Lung (tissue), 11 donors: ENCODE measurements at regions not wholly inside any gene's neighbourhood (a gene's known extent, or its start where the extent isn't known, plus 50 kb on each side); places are given as distances from the start of the nearest gene placed in this dataset.

ENCODE experiments used
- ATAC-seq: fragments of 200-7000 bp; cut with Tn5 transposase; one replicate; pipeline ENCODE4 v1.9.1; 2020; ENCODE audit warnings: moderate number of reproducible peaks; ENCODE audit not compliant: insufficient read depth, low FRiP score
- DNase-seq, 3 donors: peaks; one replicate each; pipeline ENCODE4 v3.0.0-alpha.2; 2013 to 2017
- H3K27ac ChIP-seq, 2 donors: one replicate each; pipeline ENCODE4 v1.5.1; 2013; ENCODE audit warnings: mild to moderate bottlenecking in 2 of 2, moderate library complexity in 2 of 2, control low read depth in 1 of 2, inconsistent platforms in 1 of 2, low read depth in 1 of 2, low read length in 1 of 2
- H3K27me3 ChIP-seq, 3 donors: one replicate each; pipeline ENCODE4 v1.5.1; 2013; ENCODE audit warnings: low read length in 2 of 3; ENCODE audit not compliant: control insufficient read depth in 3 of 3, insufficient read depth in 3 of 3
- H3K36me3 ChIP-seq, 4 donors: one replicate each; pipeline ENCODE4 v1.5.1; 2013; ENCODE audit warnings: low read length in 4 of 4, mild to moderate bottlenecking in 1 of 4, moderate library complexity in 1 of 4; ENCODE audit not compliant: control insufficient read depth in 4 of 4, insufficient read depth in 4 of 4
- H3K4me1 ChIP-seq, 5 donors: one replicate each; pipeline ENCODE4 v1.5.1; 2013; ENCODE audit warnings: low read length in 5 of 5, mild to moderate bottlenecking in 2 of 5, moderate library complexity in 1 of 5; ENCODE audit not compliant: control insufficient read depth in 5 of 5, insufficient read depth in 5 of 5
- H3K4me3 ChIP-seq: one replicate; pipeline ENCODE4 v1.5.1; 2013; ENCODE audit warnings: mild to moderate bottlenecking, control low read depth, moderate library complexity
- H3K9ac ChIP-seq, 2 donors: one replicate each; pipeline ENCODE4 v1.5.1; 2013; ENCODE audit warnings: low read length in 2 of 2, control low read depth in 1 of 2; ENCODE audit not compliant: insufficient read depth in 1 of 2
- H3K9me3 ChIP-seq, 4 donors: one replicate each; pipeline ENCODE4 v1.5.1; 2013; ENCODE audit warnings: low read length in 3 of 4, mild to moderate bottlenecking in 1 of 4, moderate library complexity in 1 of 4; ENCODE audit not compliant: control insufficient read depth in 4 of 4, insufficient read depth in 3 of 4
- WGBS, 2 donors: extraction: QIAGEN DNeasy Blood & Tissue Kit; methylation state at CpG; one replicate each; pipeline ENCODE4 v1.1.7; 2013; 5-methylcytosine and 5-hydroxymethylcytosine counted together
- TF ChIP-seq, protein P1 (sequence below): IDR thresholded peaks from 2 replicates; pipeline ENCODE4 v1.5.1; 2012; ENCODE audit warnings: mild to moderate bottlenecking; ENCODE audit errors: control extremely low read depth, extremely low read depth
- donor health status: control.
- donor health status: control.
- donor health status: Bipolar disorder and iron deficiency.
- donor health status: healthy.
- donor health status: DM: yes; HTN: yes; CAD: no.

- no peaks in the 10 kb centered on the region for H3K27me3 ChIP-seq
- H3K36me3 ChIP-seq, result no peaks in the 10 kb centered on the region
- DNase-seq (no peak), ATAC-seq (no peak)
- H3K4me3 ChIP-seq, result no peak overlapping the region
- H3K4me1 ChIP-seq, result no peaks in the 10 kb centered on the region
- H3K9me3 ChIP-seq, result peaks cover 0 to 4% (median 0%) of the 10 kb centered on the region in 4 donors
- H3K9ac ChIP-seq, result no peak overlapping the region
- no peak overlapping the region for H3K27ac ChIP-seq
- TF ChIP-seq, protein P1, sequence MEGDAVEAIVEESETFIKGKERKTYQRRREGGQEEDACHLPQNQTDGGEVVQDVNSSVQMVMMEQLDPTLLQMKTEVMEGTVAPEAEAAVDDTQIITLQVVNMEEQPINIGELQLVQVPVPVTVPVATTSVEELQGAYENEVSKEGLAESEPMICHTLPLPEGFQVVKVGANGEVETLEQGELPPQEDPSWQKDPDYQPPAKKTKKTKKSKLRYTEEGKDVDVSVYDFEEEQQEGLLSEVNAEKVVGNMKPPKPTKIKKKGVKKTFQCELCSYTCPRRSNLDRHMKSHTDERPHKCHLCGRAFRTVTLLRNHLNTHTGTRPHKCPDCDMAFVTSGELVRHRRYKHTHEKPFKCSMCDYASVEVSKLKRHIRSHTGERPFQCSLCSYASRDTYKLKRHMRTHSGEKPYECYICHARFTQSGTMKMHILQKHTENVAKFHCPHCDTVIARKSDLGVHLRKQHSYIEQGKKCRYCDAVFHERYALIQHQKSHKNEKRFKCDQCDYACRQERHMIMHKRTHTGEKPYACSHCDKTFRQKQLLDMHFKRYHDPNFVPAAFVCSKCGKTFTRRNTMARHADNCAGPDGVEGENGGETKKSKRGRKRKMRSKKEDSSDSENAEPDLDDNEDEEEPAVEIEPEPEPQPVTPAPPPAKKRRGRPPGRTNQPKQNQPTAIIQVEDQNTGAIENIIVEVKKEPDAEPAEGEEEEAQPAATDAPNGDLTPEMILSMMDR, result no peak
Measured at GRCh38 chr14:45742187-45742586, 489.2 kb upstream of the MIS18BP1 start.

DNA sequence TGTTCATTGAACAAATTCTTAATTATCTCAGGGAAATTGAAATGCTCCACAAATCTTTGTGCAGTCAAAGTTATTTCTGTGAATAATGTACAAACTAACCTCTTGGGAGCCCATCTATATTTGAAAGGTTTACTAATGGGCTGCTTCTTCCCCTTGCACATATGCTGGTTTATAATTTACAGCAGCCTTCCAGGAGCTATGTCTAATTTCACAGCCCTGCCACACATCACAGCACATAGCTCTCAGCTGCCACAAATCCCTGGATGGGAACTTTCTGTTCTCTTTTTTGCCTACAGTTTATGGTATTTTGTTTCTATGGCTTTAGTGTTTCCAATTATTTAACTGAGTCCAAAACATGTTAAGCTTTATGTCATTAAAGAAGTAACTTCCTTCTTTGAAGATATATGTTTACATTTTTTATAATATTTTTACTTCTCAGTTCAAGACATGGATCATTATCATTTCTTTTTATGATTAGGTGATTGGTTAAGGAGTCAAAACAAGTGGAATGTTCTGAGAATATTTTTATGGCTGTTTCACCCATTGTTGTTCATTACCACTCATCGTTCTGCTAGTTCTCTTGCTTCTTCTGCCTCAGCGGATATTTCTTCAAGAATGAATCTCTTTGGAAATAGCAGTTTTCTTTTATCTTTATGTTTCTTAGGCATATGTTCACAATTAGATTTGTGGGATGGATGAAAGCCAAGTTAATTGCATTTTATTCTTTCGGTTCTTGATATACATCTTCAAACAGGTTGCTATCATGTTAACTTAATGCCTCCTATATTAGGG, 475.6 kb upstream of the MIS18BP1 start:
- no peaks in the 10 kb centered on the region for H3K4me1 ChIP-seq
- WGBS, 2 donors, result 74 to 81% methylated on average over 3 of the region's 3 CpGs
- no peak for ATAC-seq
- H3K9ac ChIP-seq, result no peak overlapping the region
- no peak for DNase-seq
- H3K27me3 ChIP-seq, result no peaks in the 10 kb centered on the region
- no peak overlapping the region for H3K4me3 ChIP-seq
- H3K9me3 ChIP-seq, result no peaks in the 10 kb centered on the region
- no peaks in the 10 kb centered on the region for H3K36me3 ChIP-seq
- H3K27ac ChIP-seq, result no peak overlapping the region
- TF ChIP-seq, protein P1, result no peak

DNA sequence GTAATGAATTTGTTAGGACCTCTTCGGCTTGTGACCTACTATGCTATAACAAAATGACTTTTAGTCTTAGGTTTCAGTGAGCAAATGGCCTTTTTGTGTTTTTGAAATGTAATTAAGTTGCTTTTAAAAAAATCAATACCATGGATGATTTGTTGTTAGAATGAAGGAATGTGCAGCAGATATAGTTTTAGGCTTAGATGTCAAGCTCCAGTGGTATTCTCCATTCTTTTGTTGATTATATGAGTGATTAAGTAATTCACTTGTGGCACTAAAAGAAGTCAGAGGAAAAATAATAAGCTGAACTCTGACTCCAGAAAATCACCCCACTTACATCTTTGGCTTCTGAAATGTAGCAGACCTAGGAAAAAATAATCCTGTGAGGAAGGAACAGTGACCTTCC, 474.1 kb upstream of the MIS18BP1 start:
- DNase-seq, result no peak
- no peak for ATAC-seq
- Histone ChIP-seq H3K9ac (no peak overlapping the region), H3K4me3 (no peak overlapping the region), H3K4me1 (no peaks in the 10 kb centered on the region), H3K36me3 (no peaks in the 10 kb centered on the region), H3K9me3 (no peaks in the 10 kb centered on the region), H3K27ac (no peak overlapping the region), H3K27me3 (no peaks in the 10 kb centered on the region)
- 85 to 88% methylated on average over 1 of the region's 1 CpG for WGBS, 2 donors
- TF ChIP-seq, protein P1, result no peak

GRCh38 chr14:45721472-45721871, 468.5 kb upstream of the MIS18BP1 start:
- H3K4me3 ChIP-seq, result no peak overlapping the region
- no peaks in the 10 kb centered on the region for H3K4me1 ChIP-seq
- no peak overlapping the region for H3K9ac ChIP-seq
- H3K27ac ChIP-seq, result no peak overlapping the region
- H3K9me3 ChIP-seq, result no peaks in the 10 kb centered on the region
- H3K36me3 ChIP-seq, result no peaks in the 10 kb centered on the region
- TF ChIP-seq, protein P1, result no peak
- no peaks in the 10 kb centered on the region for H3K27me3 ChIP-seq
- DNase-seq (no peak), ATAC-seq (no peak)
